Erythroblast (primary cell): ENCODE measurements at regions not wholly inside any gene's neighbourhood (a gene's known extent, or its start where the extent isn't known, plus 50 kb on each side); places are given as distances from the start of the nearest gene placed in this dataset.

Source experiments
- GATA1 ChIP-seq: IDR thresholded peaks from 2 replicates; pipeline ENCODE4 v1.6.1; 2011; ENCODE audit warnings: low read depth, mild to moderate bottlenecking, control low read depth, low read length, moderate library complexity
- POLR2A ChIP-seq: IDR thresholded peaks from 2 replicates; pipeline ENCODE4 v1.6.1; 2011; ENCODE audit warnings: mild to moderate bottlenecking, low read length

DNA sequence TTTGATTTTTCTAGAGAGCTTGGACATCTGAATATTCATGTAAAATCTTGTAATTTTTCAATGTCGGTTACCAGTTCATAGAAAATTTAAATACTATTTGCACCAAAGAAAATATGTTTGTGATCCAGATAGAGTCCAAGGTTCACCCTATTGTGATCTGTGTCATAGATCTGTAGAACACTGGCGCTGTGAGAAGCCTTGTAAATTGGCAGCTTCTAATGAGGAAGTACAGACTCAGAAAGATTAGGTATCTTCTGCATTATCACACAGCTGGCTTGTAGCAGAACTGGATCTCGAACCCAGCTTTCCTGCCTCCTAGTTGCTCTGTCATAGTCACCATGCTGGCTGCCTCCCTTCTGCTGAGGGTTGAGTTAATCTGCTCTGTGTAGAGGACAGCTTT, 106.5 kb upstream of the PAK3 start:
- no peak for TF ChIP-seq POLR2A
- no peak for TF ChIP-seq GATA1
